MM.1S (cell line): ENCODE measurements at regions not wholly inside any gene's neighbourhood (a gene's known extent, or its start where the extent isn't known, plus 50 kb on each side); places are given as distances from the start of the nearest gene placed in this dataset.

ENCODE experiments used
- CTCF ChIP-seq: fragments of 300-600 bp; sonication (generic); IDR thresholded peaks from 2 replicates; pipeline ENCODE4 v1.5.1; 2016; ENCODE audit warnings: antibody characterized with exemption, low read length, mixed read lengths
- EZH2 ChIP-seq: fragments of 300-600 bp; sonication (generic); optimal IDR thresholded peaks from 2 replicates; pipeline ENCODE3; 2017; ENCODE audit warnings: low read depth, mild to moderate bottlenecking, antibody characterized with exemption, low read length, mixed read lengths
- EZH2phosphoT487 ChIP-seq: fragments of 300-600 bp; sonication (generic); IDR thresholded peaks from 2 replicates; pipeline ENCODE4 v1.6.1; 2018; ENCODE audit warnings: antibody characterized with exemption, low read length

- TF ChIP-seq CTCF (no peak), EZH2 (no peak), EZH2phosphoT487 (no peak)
Observed at GRCh38 chr16:19940195-19940594, 55.5 kb upstream of the GPRC5B start.
